SHP77 treated with DMSO at 0.1 percent for 48 hours (cell line): ENCODE measurements at regions not wholly inside any gene's neighbourhood (a gene's known extent, or its start where the extent isn't known, plus 50 kb on each side); places are given as distances from the start of the nearest gene placed in this dataset.

Experiments
- DNase-seq: peaks from one replicate; lab custom pipeline; 2025; lab: John Stamatoyannopoulos, UW

GRCh38 chr18:45119876-45120275, 439.2 kb downstream of the SETBP1 start:
- no peak for DNase-seq

DNA sequence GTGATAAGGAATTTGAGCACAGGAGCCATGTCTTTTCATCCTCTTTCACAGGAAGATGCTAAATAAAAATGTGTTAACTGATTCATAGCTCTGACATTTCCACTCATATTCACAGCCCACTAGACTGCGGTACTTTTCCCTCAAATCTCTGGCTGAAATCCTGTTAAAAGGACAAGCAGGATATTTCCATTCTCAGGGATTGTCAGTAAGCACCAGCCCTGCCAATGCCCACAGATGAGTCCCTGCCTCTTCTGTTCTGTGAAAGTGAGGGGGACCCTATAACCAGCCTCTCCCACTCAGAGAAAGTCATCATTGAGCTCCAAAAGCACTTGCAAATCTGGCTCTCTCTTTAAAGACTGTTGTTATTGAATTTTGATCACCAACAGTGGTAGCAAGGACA, 440.5 kb downstream of the SETBP1 start:
- DNase-seq, result no peak

DNA sequence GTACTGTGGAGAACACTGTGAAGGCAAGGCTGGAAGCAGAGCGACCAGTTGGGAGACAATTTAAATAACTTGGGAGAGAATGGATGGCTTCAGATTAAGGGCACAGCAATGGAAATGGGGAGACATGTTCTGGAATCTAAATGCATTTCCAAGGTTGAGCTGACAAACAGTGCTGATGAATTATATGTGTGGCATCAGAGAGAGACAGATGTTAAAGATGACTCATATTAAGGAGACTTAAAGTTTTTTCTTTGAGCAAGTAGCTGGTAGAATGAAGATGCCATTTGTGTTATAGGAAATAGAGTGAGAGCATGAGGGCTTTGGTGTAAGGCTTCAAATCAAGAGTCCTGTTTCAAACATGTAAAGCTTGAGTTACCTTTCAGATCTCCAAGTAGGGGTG, 441.8 kb downstream of the SETBP1 start:
- DNase-seq, result no peak

- DNase-seq, result no peak
Observed at GRCh38 chr18:45127405-45127804, 446.7 kb downstream of the SETBP1 start.

- no peak for DNase-seq
Observed at GRCh38 chr18:45133276-45133675, 452.6 kb downstream of the SETBP1 start.

- DNase-seq, result no peak
Observed at GRCh38 chr18:45136381-45137086, 455.8 kb downstream of the SETBP1 start.

GRCh38 chr18:45137087-45137419, 456.4 kb downstream of the SETBP1 start:
- no peak for DNase-seq

DNA sequence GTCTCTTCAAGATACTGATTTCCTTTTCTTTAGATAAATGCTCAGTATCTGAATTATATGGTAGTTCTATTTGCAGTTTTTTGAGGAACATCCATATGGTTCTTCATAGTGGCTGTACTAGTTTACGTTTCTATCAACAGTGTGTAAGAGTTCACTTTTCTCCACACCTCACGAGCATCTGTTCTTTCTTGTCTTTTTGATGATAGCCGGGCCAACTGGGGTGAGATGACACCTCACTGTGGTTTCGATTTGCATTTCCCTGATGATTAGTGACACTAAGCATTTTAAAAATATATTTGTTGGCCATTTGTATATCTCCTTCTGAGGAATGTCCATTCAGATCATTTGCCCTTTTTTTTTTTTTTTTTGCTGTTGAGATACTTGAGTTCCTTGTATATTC, 458.8 kb downstream of the SETBP1 start:
- DNase-seq, result no peak

DNA sequence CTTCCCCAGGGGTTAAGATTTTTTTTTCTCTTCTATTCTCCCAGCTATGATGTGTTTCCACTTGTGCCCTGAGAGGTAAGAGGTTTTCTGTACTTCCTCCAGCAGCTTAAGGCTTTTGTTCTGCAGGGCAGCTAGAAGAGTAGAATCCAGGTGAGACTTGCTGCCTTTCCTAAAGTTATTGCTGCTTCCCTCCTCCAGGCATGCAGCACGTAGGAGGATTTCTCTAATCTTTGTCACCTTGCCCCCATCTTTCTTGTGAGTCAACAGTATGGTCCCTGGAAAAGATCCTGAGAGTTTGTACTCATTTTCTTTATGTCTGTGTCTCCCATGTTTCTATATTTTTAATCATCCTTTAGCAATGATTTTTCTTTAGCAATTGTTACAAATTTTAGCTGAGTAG, 462.2 kb downstream of the SETBP1 start:
- DNase-seq, result no peak

DNA sequence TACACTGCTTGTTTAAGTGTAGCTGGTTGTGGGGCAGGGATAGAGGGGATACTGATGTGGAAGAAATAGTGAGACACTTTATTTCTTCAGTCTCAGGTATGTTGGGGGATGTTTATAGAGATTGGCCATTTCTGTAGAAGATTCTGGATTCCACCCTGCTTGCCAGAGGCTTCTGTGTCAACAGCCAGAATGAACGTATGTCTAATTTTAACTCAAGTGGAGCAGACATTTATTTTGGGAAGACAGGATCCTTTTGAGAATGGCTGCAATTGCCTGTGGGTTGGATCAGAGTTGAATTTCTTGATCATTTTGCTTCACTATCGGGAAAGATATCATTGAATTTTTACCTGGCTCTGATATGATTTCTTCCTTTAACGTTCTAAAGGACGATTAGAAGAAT, 465.6 kb upstream of the SLC14A2 start:
- DNase-seq, result no peak

DNA sequence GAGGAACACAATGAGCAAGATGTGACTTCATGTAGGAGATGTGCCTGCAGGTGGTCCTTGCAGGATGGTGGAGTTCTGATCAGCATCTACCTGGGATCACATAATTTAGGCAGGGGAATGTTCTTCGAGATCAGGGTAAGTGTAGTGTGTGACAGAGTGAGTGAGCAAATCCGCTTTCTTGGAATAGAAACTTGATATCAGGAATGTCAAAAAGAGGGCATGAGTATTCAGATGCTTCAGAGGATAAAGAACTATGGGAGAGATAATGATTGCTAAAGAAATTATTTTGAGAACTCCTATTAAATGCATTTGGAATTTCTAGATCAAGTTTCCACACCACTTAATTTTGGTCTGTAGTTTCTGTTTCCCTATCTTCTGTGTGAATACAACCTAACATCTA, 463.6 kb upstream of the SLC14A2 start:
- no peak for DNase-seq

DNA sequence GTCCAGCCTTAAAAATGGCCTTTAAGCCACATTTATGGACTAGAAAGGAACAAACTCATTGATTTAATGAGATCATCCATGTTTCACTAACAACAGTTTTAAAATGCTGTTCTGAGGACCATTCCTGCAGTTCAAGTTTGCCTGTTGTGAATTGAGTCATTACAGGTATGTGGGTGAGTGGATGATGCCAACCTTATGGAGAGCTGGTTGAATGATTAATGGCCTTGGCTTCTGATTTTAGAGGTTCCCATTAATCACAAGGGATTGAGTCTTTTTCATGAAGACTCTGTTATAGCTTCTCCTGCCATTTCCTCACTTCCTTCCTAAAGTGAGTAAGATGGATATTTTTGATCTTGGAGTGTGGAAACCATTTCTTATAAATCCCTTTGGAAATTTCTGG, 459.8 kb upstream of the SLC14A2 start:
- no peak for DNase-seq

DNA sequence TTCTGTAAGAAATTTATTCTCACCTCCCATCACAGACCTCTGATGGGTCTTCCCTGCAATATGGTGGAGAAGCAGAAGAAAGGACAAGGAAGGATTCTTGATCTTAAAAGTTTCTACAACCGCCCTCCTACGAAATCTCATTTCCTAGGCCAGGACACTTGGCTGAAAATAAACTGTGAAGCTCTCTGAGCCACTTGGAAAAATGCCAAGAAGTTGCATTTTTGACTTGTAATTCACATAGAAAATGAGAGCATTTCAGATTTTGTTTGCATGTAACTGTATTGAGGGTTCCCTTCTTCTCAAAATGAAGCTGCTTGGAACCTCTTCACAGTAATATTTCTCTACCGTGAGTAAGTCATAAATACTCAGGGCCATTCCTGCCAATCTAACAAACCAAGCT, 458.3 kb upstream of the SLC14A2 start:
- no peak for DNase-seq

DNA sequence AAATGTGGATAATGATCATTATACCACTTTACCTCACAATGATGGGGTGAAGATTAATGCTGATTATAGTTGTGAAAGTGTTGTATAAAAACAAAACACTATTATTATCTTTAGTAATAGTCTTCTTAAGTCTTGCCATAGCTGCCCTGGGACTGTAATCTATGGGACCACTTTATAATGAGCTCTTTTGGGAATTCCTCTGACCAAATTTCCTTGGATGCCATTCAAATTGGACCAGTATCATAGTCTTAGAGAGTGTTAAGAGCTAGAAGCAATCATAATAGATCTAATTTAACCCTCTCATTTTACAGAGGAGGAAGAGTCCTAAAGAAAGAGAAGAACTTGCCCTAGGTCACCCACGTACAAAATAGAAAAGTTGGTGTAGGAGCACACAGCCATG, 457.7 kb upstream of the SLC14A2 start:
- no peak for DNase-seq

DNA sequence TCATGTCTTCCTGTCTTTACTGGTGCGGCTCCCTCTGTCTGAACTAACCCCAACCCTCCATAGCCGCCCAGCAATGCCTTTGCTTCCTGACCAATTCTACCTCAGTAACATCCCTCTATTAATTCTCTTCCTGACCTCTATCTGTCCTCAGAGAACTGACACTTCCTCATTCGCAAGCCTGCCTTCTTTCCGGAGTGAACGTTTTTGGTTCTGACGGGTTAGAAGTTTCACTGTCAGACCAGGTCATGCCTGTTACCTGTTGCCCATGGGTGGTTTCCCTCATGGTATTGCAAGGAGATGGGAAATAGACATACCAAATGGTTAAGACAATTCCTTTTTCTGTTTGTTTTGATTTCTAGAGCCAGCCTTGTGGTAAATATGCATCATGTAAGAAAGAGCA, 453.4 kb upstream of the SLC14A2 start:
- no peak for DNase-seq

GRCh38 chr18:45163871-45164270, 451.4 kb upstream of the SLC14A2 start:
- DNase-seq, result no peak

DNA sequence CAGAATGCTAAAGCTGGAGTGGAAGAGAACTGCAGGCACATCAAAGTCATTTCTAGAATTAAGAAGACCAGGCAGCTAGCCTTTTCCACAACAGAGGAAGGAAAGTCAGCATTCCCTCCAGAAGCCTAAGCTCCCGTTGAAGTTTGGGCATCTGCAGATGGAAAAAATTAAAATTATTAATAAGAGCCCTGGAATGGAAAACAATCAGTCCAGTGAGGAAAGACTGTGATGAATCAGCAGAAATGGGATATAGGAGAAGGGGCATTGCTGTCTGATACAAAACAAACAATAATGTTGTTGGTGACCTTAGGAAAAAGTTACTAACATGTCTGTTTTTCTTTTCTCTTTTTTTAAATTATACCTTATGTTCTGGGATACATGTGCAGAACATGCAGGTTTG, 450.7 kb upstream of the SLC14A2 start:
- no peak for DNase-seq

DNA sequence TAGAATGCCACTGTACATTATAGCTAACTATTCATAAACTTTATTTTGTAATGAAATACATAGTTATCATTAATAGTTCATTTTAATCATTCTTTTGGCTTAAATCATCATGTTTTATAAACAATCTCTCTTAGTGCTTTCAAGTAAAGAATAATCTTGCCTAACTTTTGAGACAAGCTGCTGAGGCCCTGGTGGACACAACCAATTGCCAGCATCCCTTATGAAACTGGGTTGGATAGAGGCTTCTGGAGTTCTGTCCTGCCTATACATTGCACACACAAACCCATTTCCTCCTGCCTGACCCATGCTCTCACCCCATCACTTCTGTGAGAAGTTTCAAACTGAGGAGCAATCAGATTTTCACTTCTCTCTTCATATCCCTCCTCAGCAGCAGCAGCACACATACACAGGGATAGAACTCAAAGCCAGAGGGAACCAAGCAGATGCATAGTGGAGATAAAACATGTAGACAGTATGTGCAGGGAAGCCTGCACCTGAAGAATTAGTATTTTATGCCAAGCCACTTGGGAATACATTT, 450.0 kb upstream of the SLC14A2 start:
- DNase-seq, result no peak

GRCh38 chr18:45165871-45166270, 449.4 kb upstream of the SLC14A2 start:
- DNase-seq, result no peak

- DNase-seq, result no peak
Observed at GRCh38 chr18:45166341-45166835, 448.9 kb upstream of the SLC14A2 start.

GRCh38 chr18:45166836-45167551, 448.3 kb upstream of the SLC14A2 start:
- DNase-seq, result no peak

DNA sequence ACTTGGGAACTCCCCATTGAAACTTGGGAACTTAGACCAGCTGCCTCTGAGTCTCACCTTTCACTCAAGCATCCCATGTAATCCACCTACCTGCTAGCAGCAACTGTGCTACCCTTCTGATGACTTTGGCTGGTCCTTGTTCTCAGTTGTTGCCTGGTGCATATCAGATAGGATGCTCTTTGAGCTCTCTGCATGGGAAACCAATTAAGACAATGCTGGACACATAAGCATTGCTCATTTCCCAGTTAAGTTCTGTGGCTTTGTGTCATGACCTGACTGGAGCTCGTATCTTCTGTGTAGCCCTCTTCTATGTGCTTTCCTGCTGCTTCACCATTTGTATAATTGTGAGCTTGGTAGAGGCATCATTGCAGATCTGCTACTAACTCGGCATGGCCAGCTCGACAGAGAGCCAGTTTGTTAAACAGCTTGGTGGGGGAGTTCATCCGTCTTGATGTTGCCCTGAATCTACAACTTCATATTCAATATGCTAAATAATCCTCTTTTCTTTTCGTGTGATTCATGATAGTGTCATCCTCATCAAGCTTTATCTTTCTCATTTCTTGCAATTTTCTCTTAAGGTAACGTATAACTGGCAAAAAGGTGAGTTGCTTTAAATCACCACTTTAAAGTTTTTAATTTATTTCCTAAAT, 447.5 kb upstream of the SLC14A2 start:
- no peak for DNase-seq
